Lower leg skin (tissue), 4 donors: ENCODE measurements at regions not wholly inside any gene's neighbourhood (a gene's known extent, or its start where the extent isn't known, plus 50 kb on each side); places are given as distances from the start of the nearest gene placed in this dataset.
"Not testable (repeated sequence)": the region's sequence is repeated elsewhere in the genome, so short reads cannot be mapped to it uniquely, and the experiment has no call there.

Experiments
- DNase-seq, 2 donors: peaks; one replicate each; pipeline ENCODE4 v3.0.0-alpha.2; 2019; ENCODE audit warnings: low spot score in 2 of 2
- H3K4me3 ChIP-seq: fragments of 200-600 bp; sonication (generic); 2 replicates; pipeline ENCODE4 v1.5.1; 2017; ENCODE audit warnings: mild to moderate bottlenecking, low read depth; ENCODE audit not compliant: poor library complexity, severe bottlenecking
- POLR2A ChIP-seq, 2 donors: fragments of 450-650 bp; IDR thresholded peaks; one replicate each; pipeline ENCODE4 v1.6.1; 2016 to 2017; ENCODE audit warnings: antibody characterized with exemption in 2 of 2, mild to moderate bottlenecking in 1 of 2, moderate library complexity in 1 of 2
- WGBS, 2 donors: methylation state at CpG; one replicate each; pipeline ENCODE4 v1.1.5; 2018; 5-methylcytosine and 5-hydroxymethylcytosine counted together
- intact Hi-C: fragments of 100-400 bp; cut with DNase I; formaldehyde crosslinking; loops from one replicate; pipeline ENCODE4 v1.15.0; 2023; ENCODE audit warnings: low total_unique reads
- TF ChIP-seq, protein P1 (sequence below), 3 donors: fragments of 450-650 bp; IDR thresholded peaks; one replicate each; pipeline ENCODE4 v1.5.1; 2016; ENCODE audit warnings: antibody characterized with exemption in 3 of 3, mild to moderate bottlenecking in 3 of 3, moderate library complexity in 2 of 3

DNA sequence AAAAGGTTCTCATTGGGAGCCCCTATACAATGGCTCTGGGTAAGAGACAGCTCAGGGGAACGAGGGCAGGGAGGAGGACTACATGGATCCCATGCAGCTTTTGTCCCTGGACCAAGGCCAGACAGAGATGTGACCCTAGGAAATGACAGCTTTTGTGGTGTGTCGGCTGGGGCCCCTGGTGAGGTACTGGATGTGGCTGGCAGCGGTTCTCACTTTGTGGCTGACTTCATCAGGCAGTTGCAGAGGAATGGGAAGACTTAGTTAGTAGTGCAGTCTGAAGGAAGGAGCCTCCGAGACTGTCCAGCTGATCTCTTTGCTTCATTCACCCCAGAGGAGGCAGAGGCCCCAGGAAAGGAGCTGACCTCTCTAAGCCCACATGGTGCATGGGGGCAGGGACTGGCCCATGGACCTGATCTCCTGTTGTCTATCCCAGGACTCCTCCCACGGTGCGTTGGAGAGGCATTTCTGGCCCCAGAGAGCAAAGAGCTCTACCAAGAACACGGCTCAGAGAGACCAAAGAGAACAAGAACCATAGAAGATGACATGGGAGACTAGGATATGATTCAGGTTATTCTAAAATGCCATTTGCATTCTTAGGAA, 202.9 kb downstream of the RPS24 start:
- TF ChIP-seq, protein P1, sequence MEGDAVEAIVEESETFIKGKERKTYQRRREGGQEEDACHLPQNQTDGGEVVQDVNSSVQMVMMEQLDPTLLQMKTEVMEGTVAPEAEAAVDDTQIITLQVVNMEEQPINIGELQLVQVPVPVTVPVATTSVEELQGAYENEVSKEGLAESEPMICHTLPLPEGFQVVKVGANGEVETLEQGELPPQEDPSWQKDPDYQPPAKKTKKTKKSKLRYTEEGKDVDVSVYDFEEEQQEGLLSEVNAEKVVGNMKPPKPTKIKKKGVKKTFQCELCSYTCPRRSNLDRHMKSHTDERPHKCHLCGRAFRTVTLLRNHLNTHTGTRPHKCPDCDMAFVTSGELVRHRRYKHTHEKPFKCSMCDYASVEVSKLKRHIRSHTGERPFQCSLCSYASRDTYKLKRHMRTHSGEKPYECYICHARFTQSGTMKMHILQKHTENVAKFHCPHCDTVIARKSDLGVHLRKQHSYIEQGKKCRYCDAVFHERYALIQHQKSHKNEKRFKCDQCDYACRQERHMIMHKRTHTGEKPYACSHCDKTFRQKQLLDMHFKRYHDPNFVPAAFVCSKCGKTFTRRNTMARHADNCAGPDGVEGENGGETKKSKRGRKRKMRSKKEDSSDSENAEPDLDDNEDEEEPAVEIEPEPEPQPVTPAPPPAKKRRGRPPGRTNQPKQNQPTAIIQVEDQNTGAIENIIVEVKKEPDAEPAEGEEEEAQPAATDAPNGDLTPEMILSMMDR (IDR thresholded peaks at IDR 0.05), result no peak
- no peak for TF ChIP-seq POLR2A (IDR thresholded peaks at IDR 0.05)
- DNase-seq, result no peak
- no peak overlapping the region for H3K4me3 ChIP-seq
- intact Hi-C loops, result no loop called here
- 88 to 92% methylated on average over 7 of the region's 7 CpGs for WGBS, 2 donors

DNA sequence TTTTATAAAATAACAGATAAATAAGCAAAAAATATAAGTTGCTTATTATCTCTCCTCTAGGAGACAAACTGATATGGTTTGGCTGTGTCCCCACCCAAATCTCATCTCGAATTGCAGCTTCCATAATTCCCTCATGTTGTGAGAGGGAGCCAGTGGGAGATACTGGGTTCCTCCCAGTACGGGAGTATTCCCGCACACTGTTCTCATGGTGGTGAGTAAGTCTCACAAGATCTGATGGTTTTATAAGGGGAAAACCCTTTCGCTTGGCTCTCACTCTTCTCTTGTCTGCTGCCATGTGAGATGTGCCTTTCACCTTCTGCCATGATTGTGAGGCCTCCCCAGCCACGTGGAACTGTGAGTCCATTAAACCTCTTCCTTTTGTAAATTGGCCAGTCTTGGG, 204.3 kb downstream of the RPS24 start:
- WGBS, 2 donors, result 72 to 84% methylated on average over 5 of the region's 5 CpGs
- H3K4me3 ChIP-seq, intact Hi-C loops, DNase-seq: not testable (repeated sequence)

DNA sequence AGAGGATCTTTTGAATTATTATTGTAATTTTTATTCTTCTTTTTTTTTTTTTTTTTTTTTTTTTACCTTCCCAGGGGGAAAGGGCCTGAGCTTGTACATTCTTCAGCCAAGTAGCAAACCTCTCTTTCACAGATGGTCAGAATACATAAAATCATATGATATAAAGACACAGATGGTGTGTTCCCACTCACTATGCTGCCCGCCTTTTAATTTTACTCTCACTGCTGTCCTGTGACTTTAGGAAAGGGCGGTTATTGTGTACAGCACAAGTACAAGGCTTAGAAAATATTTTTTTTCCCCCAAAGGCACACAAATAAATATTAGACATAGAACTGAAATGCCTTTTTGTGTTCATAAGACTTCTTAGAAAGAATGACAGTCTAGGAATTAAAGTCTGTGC, 213.6 kb downstream of the RPS24 start:
- H3K4me3 ChIP-seq, result no peak overlapping the region
- no peak for DNase-seq
- 90 to 93% methylated on average over 2 of the region's 2 CpGs for WGBS, 2 donors
- TF ChIP-seq, protein P1 (IDR thresholded peaks at IDR 0.05), result no peak
- no peak for TF ChIP-seq POLR2A (IDR thresholded peaks at IDR 0.05)
- intact Hi-C loops, result no loop called here

DNA sequence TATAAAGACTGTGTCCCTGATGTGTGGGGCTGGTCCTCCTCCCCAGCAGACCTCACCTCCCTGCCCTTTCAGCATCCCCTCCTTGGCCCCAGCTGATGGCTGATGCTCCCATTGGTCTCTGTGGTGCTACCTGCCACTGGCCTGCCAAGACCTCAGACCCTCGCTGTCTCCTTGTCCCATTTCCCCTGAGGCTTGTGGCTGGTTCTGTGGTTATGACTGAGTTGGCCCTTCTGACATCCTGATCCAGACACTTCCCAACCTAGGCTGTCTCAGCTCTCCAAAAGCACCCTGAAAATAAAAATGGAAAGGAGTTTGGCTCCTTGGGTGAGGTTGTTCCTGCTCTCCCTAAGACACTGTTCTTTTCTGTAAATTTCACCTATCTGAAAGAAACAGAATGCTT, 214.2 kb downstream of the RPS24 start:
- no peak for DNase-seq
- 60 to 82% methylated on average over 1 of the region's 1 CpG for WGBS, 2 donors
- no peak overlapping the region for H3K4me3 ChIP-seq
- intact Hi-C loops, result no loop called here
- TF ChIP-seq, protein P1 (IDR thresholded peaks at IDR 0.05), result no peak
- no peak for TF ChIP-seq POLR2A (IDR thresholded peaks at IDR 0.05)

DNA sequence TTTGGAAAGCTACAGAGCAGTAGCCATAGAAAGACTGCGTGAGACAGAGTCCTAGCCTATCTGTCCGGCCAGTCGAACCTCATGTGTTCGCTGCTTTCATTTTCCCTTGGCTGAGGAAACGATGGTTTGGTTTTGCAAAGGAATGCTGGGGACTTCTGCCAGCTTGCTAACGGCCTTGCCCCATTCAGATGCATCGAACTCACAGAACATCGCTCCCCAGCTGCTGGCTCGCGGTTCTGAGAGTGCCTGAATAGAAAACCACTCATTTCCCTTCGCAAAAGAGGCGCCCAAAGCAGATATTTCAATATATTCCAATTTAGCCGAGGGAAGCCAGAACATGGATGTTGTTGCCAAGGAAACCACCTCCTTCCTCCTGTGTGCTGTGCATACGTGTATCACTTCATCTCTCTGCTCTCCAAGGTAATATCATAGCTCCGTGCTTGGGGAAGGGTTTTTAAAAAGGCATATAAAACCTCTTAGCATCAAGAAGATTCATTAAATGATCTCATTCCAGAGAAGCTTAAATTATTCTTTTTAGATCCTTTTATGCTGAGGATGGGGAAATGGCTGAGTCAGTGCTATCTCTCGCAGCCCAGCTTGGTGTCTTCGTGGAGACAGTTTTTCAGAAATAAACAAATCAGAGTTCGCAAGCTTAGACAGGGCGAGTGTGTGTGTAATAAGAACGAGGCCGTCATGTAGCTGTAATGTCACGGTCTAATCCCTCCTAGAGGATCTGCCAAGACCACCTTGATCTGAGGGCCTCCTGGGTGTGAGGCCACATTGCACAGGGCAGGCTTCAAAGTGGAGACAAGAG, 215.2 kb downstream of the RPS24 start:
- peak in 1 of 2 donors; percentile 28 for DNase-seq
- TF ChIP-seq, protein P1 (IDR thresholded peaks at IDR 0.05), result no peak
- no peak for TF ChIP-seq POLR2A (IDR thresholded peaks at IDR 0.05)
- H3K4me3 ChIP-seq, result no peak overlapping the region
- WGBS, 2 donors, result 59 to 61% methylated on average over 22 of the region's 22 CpGs
- intact Hi-C loops, result no loop called here

DNA sequence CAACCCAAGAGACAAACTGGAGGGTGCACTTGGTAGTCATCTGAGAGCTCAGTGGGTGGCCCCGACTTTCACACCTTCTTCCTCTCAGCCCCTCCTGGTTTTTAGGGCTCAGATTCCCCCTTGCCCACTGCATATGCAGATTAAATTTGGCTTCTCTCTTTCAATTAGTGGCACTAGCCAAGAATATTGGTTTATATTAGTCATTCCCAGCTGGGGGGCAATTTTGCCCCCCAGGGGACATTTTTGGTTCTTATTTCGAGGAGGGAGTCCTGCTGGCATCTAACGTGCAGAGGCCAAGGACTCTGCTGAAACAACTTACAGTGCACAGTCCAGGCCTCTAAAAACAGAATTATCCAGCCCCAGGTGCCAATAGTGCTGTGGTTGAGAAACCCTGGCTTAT, 216.0 kb downstream of the RPS24 start:
- no peak for TF ChIP-seq POLR2A (IDR thresholded peaks at IDR 0.05)
- TF ChIP-seq, protein P1 (IDR thresholded peaks at IDR 0.05), result no peak
- H3K4me3 ChIP-seq, result no peak overlapping the region
- intact Hi-C loops, result no loop called here
- WGBS, 2 donors, result 74 to 78% methylated on average over 3 of the region's 3 CpGs
- no peak for DNase-seq
